ENCODE measurements at regions not wholly inside any gene's neighbourhood (a gene's known extent, or its start where the extent isn't known, plus 50 kb on each side); places are given as distances from the start of the nearest gene placed in this dataset.

DNA sequence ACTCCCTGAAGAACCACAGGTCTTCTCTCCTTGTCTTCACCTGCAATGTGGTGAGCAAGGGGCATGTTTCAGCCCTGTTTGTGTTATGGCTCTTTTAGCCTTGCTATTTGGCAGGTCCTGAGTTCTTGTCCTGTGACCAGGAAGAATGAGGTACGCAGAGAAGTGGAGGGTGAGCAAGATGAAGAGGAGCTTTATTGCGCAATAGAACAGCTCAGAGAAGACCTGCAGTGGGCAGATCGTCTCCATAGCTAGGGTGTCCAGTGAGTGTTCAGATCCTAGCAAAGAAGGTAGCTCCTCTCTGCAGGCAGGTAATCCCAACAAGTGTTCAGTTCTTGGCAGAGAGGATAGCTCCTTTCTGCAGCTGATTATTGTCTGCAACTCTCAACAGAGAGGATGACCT lies 672.9 kb downstream of the SH3BGRL start:
- no peaks in the 10 kb centered on the region for H3K36me3 ChIP-seq (ENCODE audit: control insufficient read depth in 2 of 2, insufficient read depth in 1 of 2, low read length in 2 of 2)
- ChIA-PET CTCF (no interaction called here), POLR2A (no interaction called here)

DNA sequence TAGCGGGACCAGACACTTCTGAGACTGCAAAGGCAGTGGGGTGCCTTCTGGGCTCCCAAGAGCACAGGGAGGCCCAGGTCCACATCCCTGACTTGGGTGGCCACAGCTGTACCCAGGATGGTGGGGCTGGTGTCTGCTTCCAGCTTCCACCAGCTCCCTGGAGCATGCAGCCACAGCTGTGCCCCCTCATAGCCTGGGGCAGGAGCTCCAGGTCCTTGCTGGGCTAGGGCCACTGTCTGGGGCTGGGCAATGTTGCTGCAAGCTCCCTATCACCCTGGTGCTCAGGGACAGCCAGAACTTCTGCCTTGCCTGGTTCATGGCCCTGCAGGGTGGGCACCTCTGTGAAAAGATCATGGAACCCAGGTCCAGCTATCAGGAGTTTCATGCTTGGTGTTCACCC lies 673.9 kb downstream of the SH3BGRL start:
- peaks cover 6% of the 10 kb centered on the region for H3K9me3 ChIP-seq (ENCODE audit: control insufficient read depth, insufficient read depth, low read depth, low read length)
- no peaks in the 10 kb centered on the region for H3K36me3 ChIP-seq (ENCODE audit: control insufficient read depth in 2 of 2, insufficient read depth in 1 of 2, low read length in 2 of 2)
- H3K27ac ChIP-seq (ENCODE audit: extremely low read depth, low read depth, low read length) = no peak overlapping the region
- H3K4me1 ChIP-seq (ENCODE audit: control insufficient read depth, insufficient read depth, low read length) = no peaks in the 10 kb centered on the region
- ChIA-PET POLR2A (no interaction called here), CTCF (no interaction called here)
- no peak overlapping the region for H3K4me3 ChIP-seq (ENCODE audit: low read depth, low read length)
- TF ChIP-seq ZNF76 (tag by site-specific recombination; IDR thresholded peaks at IDR 0.05; ENCODE audit: borderline replicate concordance, low read depth) = no peak
- TF ChIP-seq ZNF747 (tag by site-specific recombination; IDR thresholded peaks at IDR 0.05) = no peak
- no peak for TF ChIP-seq SCRT2 (tag by site-specific recombination; IDR thresholded peaks at IDR 0.05)
- TF ChIP-seq ZNF624 (tag by site-specific recombination; IDR thresholded peaks at IDR 0.05) = no peak
- no peak for TF ChIP-seq ZNF707 (tag by site-specific recombination; IDR thresholded peaks at IDR 0.05)
- TF ChIP-seq ZNF354C (tag by site-specific recombination; IDR thresholded peaks at IDR 0.05; ENCODE audit: borderline replicate concordance, low read depth) = no peak
- no peak for TF ChIP-seq ZNF266 (tag by site-specific recombination; IDR thresholded peaks at IDR 0.05; ENCODE audit: low read depth)
- no peak for TF ChIP-seq KLF1 (tag by site-specific recombination; IDR thresholded peaks at IDR 0.05)
- TF ChIP-seq ZBTB1 (tag by site-specific recombination; IDR thresholded peaks at IDR 0.05) = no peak
- TF ChIP-seq, protein P1, sequence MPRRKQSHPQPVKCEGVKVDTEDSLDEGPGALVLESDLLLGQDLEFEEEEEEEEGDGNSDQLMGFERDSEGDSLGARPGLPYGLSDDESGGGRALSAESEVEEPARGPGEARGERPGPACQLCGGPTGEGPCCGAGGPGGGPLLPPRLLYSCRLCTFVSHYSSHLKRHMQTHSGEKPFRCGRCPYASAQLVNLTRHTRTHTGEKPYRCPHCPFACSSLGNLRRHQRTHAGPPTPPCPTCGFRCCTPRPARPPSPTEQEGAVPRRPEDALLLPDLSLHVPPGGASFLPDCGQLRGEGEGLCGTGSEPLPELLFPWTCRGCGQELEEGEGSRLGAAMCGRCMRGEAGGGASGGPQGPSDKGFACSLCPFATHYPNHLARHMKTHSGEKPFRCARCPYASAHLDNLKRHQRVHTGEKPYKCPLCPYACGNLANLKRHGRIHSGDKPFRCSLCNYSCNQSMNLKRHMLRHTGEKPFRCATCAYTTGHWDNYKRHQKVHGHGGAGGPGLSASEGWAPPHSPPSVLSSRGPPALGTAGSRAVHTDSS (tag by site-specific recombination; IDR thresholded peaks at IDR 0.05) = no peak
- TF ChIP-seq, protein P2, sequence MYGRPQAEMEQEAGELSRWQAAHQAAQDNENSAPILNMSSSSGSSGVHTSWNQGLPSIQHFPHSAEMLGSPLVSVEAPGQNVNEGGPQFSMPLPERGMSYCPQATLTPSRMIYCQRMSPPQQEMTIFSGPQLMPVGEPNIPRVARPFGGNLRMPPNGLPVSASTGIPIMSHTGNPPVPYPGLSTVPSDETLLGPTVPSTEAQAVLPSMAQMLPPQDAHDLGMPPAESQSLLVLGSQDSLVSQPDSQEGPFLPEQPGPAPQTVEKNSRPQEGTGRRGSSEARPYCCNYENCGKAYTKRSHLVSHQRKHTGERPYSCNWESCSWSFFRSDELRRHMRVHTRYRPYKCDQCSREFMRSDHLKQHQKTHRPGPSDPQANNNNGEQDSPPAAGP (tag by site-specific recombination; IDR thresholded peaks at IDR 0.05) = no peak
- TF ChIP-seq, protein P3, sequence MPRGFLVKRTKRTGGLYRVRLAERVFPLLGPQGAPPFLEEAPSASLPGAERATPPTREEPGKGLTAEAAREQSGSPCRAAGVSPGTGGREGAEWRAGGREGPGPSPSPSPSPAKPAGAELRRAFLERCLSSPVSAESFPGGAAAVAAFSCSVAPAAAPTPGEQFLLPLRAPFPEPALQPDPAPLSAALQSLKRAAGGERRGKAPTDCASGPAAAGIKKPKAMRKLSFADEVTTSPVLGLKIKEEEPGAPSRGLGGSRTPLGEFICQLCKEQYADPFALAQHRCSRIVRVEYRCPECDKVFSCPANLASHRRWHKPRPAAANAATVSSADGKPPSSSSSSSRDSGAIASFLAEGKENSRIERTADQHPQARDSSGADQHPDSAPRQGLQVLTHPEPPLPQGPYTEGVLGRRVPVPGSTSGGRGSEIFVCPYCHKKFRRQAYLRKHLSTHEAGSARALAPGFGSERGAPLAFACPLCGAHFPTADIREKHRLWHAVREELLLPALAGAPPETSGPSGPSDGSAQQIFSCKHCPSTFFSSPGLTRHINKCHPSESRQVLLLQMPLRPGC (tag by site-specific recombination; IDR thresholded peaks at IDR 0.05) = no peak
- no peak for TF ChIP-seq SP7 (tag by site-specific recombination; IDR thresholded peaks at IDR 0.05)
- TF ChIP-seq, protein P4, sequence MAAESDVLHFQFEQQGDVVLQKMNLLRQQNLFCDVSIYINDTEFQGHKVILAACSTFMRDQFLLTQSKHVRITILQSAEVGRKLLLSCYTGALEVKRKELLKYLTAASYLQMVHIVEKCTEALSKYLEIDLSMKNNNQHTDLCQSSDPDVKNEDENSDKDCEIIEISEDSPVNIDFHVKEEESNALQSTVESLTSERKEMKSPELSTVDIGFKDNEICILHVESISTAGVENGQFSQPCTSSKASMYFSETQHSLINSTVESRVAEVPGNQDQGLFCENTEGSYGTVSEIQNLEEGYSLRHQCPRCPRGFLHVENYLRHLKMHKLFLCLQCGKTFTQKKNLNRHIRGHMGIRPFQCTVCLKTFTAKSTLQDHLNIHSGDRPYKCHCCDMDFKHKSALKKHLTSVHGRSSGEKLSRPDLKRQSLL (tag by site-specific recombination; IDR thresholded peaks at IDR 0.05) = no peak
- no peak for TF ChIP-seq SCRT1 (tag by site-specific recombination; IDR thresholded peaks at IDR 0.05; ENCODE audit: borderline replicate concordance)
- TF ChIP-seq SP3 (tag by site-specific recombination; IDR thresholded peaks at IDR 0.05) = no peak
- no peak for TF ChIP-seq ZNF311 (tag by site-specific recombination; IDR thresholded peaks at IDR 0.05; ENCODE audit: borderline replicate concordance)

More for the DNA sequence above, 672.9 kb downstream of the SH3BGRL start:
- no peak overlapping the region for H3K4me3 ChIP-seq (ENCODE audit: low read depth, low read length)
- H3K27ac ChIP-seq (ENCODE audit: extremely low read depth, low read depth, low read length) = no peak overlapping the region
- TF ChIP-seq, protein P5, sequence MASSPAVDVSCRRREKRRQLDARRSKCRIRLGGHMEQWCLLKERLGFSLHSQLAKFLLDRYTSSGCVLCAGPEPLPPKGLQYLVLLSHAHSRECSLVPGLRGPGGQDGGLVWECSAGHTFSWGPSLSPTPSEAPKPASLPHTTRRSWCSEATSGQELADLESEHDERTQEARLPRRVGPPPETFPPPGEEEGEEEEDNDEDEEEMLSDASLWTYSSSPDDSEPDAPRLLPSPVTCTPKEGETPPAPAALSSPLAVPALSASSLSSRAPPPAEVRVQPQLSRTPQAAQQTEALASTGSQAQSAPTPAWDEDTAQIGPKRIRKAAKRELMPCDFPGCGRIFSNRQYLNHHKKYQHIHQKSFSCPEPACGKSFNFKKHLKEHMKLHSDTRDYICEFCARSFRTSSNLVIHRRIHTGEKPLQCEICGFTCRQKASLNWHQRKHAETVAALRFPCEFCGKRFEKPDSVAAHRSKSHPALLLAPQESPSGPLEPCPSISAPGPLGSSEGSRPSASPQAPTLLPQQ (tag by site-specific recombination; IDR thresholded peaks at IDR 0.05) = no peak
- TF ChIP-seq ZNF404 (tag by site-specific recombination; IDR thresholded peaks at IDR 0.05) (no peak), ZNF658 (tag by site-specific recombination; IDR thresholded peaks at IDR 0.05) (no peak), ZNF558 (tag by site-specific recombination; IDR thresholded peaks at IDR 0.05) (no peak), ZNF391 (tag by site-specific recombination; IDR thresholded peaks at IDR 0.05; ENCODE audit: borderline replicate concordance, low read depth) (no peak), ZNF514 (tag by site-specific recombination; IDR thresholded peaks at IDR 0.05) (no peak), ZNF341 (tag by site-specific recombination; IDR thresholded peaks at IDR 0.05; ENCODE audit: low read depth) (no peak), ZFP69B (tag by site-specific recombination; IDR thresholded peaks at IDR 0.05) (no peak), ZNF37A (tag by site-specific recombination; IDR thresholded peaks at IDR 0.05) (no peak), ZNF121 (tag by site-specific recombination; IDR thresholded peaks at IDR 0.05) (no peak)
- peaks cover 6% of the 10 kb centered on the region for H3K9me3 ChIP-seq (ENCODE audit: control insufficient read depth, insufficient read depth, low read depth, low read length)
- H3K4me1 ChIP-seq (ENCODE audit: control insufficient read depth, insufficient read depth, low read length) = no peaks in the 10 kb centered on the region

Measured in HEK293 (cell line).